IPS DF 4.7 (cell line): ENCODE measurements at regions not wholly inside any gene's neighbourhood (a gene's known extent, or its start where the extent isn't known, plus 50 kb on each side); places are given as distances from the start of the nearest gene placed in this dataset.
"Not testable (repeated sequence)": the region's sequence is repeated elsewhere in the genome, so short reads cannot be mapped to it uniquely, and the experiment has no call there.

Experiments used
- DNase-seq: peaks from one replicate; pipeline ENCODE4 v3.0.0-alpha.2; 2013; ENCODE audit warnings: low spot score; ENCODE audit errors: extremely low read depth

DNA sequence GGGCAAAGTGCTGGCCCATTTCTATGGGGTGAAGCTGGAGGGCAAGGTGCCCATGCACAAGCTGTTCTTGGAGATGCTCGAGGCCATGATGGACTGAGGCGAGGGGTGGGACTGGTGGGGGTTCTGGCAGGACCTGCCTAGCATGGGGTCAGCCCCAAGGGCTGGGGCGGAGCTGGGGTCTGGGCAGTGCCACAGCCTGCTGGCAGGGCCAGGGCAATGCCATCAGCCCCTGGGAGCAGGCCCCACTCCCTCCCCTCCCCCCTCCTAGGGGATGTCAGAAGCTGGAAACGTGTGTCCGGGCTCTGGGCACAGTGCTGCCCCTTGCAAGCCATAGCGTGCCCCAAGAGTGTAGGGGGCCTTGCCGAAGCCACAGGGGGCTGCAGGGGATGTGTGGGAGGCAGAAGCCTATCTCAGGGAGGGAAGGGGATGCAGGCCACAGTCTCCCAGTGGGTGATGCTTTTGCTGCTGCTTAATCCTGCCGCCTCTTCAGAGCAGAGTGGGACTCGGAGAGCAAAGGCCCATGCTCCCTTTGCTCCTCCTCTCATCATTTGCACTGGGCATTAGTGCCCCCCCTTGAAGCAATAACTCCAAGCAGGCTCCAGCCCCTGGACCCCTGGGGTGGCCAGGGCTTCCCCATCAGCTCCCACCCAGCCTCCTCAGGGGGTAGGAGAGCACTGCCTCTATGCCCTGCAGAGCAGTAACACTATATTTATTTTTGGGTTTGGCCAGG is 85.2 kb downstream of the MRPL57 start:
- DNase-seq, result not testable (repeated sequence)

DNA sequence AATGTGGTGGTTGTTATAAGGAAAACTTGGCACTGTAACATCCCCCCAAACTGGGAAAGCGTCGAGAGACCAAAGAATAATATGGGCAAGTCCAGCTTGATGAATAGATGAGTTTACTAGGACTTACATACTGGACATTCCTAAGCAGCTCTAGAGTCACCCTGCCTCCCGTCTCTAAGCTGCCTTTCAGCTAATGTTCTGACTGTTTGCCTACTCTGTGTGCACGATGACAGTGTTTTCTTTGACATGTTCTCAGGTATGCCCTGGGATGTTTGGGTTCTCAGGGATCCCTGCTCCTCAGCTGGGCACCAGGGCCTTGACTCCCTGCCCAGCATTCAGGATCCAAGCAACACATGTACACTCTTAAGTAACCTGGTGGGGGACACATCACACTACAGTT is 87.5 kb downstream of the MRPL57 start:
- DNase-seq, result not testable (repeated sequence)

DNA sequence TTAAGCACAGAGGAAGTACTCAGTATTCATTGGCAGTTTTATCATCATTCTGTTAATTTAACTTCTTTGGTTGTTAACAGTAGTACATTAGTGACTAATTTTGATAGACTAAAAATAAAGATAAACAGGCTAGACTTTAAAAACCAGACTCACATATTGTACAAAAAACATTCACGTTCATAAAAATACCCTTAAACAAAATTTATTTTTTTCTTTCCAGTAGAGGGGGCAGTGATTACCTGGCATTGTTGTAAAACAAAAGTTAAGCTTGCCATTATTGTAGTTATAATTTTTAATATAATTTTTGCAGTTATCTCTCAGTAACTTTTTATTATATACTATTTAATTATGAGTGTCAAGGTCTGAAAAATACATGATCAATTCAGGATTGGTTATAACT is 92.0 kb downstream of the MRPL57 start:
- DNase-seq, result not testable (repeated sequence)

GRCh38 chr13:21272439-21272838 is 96.0 kb downstream of the MRPL57 start:
- not testable (repeated sequence) for DNase-seq

- not testable (repeated sequence) for DNase-seq
Measured at GRCh38 chr13:21274457-21274856, 98.0 kb downstream of the MRPL57 start.

- DNase-seq, result no peak
Measured at GRCh38 chr13:21282065-21282464, 105.6 kb downstream of the MRPL57 start.

DNA sequence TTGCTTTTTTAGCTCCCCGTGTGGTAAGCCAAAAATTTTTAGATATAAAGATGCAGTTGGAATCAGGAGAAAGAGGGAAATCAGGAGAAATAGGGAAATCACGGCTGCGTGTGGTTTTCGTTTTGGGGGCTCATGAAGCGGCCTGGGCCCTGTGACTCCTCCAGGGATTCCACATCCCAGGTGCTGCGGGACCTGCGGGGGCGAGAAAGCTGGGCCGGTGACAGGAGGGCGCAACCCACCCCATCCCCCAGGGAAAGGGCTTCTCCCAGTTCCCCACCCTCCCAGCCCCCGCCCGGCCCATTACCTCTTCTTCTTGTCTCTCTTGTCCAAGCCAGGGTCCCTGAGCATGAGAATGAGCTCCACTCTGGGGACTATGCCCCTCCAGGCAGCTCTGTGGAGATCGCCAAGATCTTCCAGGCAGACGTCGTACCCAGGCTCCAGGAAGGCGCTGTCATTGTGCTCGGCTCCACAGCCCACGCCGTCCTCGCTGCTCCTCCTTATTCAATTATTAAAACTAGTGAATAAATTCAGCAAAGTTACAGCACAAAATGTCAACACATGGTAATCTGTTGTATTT is 111.0 kb downstream of the MRPL57 start:
- DNase-seq, result no peak

DNA sequence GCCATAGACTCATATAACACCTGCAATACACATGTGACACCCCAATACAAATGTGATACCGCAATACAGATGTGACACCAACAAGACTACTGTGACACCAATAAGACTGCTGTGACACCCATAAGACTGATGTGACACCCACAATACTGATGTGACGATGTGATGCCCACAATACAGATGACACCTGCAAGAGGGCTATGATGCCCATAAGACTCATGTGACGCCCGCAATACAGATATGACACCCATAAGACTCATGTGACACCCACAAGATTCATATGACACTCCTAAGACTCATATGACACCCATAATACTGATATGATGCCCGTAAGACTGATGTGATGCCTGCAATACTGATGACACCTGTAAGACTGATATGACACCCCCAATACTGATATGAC is 113.0 kb downstream of the MRPL57 start:
- no peak for DNase-seq

DNA sequence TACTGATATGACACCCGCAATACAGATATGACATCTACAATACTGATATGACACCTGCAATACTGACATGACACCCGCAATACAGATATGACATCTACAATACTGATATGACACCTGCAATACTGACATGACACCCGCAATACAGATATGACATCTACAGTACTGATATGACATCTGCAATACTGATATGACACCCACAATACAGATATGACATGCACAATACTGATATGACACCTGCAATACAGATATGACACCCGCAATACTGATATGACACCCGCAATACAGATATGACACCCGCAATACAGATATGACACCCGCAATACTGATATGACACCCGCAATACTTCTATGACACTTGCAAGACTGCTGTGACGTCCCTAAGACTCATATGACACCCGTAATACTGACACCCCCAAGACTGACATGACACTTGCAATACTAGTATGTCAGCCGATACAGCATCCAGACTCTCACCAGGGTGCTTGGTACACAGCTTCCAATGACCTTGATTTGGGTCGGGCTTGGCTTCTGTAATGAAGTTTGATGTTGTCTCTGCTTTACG is 114.1 kb downstream of the MRPL57 start:
- DNase-seq, result not testable (repeated sequence)

DNA sequence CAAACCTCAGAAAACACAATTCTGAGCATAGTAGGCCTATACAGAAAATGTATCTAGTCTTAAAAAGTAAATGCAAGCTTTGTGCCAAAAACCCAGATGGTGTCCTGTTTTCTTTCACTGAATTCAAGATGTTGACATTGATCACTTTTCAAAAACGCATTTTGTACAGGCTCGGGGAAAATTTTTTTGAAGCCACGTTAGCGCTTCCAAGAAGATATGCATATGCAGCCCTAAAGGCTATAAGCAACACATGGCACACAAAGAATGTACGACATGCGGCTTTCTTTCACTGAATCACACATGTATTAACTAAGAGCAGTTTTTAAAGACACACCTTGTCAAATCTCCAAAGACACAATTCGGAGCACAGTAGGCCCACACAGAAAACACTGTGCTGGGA is 115.4 kb downstream of the MRPL57 start:
- DNase-seq, result no peak

GRCh38 chr13:21296991-21297390 is 120.5 kb downstream of the MRPL57 start:
- not testable (repeated sequence) for DNase-seq

DNA sequence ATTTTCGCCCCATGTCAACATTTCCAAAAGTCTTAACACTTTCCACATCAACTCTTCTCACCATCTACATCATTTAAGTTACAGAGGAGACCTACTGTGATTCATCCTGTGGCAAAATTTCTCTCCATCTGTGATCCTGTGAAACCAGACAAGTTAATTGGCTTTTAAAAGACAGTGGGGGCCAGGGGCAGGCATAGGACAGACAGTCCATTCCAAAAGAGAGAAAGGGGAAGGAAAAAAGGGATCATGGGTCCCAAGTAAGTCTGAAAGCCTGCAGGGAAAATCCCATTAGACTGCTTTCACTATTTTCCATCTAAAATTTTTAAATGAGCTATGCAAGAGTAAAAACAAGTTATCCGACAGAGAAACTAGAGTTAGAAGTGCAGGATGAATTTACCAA is 121.0 kb downstream of the MRPL57 start:
- no peak for DNase-seq

- peak; percentile 75 for DNase-seq
Measured at GRCh38 chr13:21297914-21298831, 121.7 kb downstream of the MRPL57 start.

GRCh38 chr13:21304256-21304655 is 127.8 kb downstream of the MRPL57 start:
- no peak for DNase-seq

GRCh38 chr13:21306300-21307073 is 130.0 kb downstream of the MRPL57 start:
- DNase-seq, result not testable (repeated sequence)

DNA sequence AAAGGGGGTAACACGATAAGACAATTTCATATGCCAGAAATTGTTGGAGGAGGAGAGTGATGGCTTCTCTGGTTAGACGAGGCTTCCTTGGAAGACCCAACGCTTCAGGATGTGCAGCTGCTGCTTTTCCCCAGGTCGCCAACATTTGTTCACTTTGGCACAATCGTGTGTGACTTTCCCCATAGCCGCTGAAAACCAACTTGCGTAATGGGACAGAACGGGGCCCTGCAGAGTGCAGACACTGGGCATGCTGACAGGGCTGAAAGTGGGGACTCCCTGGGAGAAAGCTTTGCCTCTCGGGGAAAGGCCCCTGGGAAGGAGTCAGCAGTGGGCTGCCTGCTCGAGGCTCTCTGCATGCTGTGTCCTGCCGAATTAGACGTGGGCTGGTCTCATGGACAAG is 130.7 kb downstream of the MRPL57 start:
- not testable (repeated sequence) for DNase-seq

GRCh38 chr13:21308906-21309305 is 132.4 kb downstream of the MRPL57 start:
- no peak for DNase-seq

DNA sequence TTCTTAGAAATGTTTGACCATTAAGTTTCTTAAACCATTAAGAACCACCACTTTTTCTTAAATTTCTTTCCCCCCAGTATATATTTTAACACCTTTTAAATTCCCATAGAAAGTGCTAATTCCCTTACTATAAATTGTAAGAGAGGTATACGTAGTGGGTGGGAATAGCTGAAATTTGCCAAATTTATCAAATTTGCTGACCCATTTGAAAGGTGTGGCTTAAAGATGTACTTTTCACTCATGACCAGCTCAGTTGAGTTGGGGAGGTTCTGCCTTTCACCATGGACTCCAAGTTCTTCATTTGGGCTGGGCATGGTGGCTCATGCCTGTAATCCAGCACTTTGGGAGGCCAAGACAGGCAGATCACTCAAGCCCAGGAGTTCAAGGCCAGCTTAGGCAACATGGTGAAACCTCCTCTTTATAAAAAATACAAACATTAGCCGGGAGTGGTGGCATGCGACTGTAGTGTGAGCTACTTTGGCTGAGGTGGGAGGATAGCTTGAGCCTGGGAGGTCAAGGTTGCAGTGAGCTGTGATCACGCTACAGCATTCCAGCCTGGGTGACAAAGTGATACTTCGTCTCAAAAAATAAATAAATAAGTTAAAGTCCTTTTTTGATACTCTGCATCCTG is 133.2 kb downstream of the MRPL57 start:
- DNase-seq, result no peak

- no peak for DNase-seq
Measured at GRCh38 chr13:21310220-21310619, 133.8 kb downstream of the MRPL57 start.

DNA sequence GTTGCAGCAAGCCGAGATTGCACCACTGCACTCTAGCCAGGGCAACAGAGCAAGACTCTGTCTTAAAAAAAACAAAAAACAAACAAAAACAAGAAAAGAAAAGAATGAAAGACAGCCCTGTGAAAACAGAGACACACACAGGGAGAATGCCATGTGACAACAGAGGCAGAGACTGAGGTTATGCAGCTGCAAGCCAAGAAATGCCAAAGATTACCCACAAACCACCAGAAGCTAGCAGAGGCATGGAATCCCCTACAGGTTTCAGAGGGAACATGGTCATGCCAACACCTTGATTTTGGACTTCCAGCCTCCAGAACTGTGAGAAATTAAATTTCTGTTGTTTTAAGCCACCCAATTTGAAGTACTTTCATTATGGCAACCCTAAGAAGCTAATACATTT is 138.5 kb downstream of the MRPL57 start:
- not testable (repeated sequence) for DNase-seq

DNA sequence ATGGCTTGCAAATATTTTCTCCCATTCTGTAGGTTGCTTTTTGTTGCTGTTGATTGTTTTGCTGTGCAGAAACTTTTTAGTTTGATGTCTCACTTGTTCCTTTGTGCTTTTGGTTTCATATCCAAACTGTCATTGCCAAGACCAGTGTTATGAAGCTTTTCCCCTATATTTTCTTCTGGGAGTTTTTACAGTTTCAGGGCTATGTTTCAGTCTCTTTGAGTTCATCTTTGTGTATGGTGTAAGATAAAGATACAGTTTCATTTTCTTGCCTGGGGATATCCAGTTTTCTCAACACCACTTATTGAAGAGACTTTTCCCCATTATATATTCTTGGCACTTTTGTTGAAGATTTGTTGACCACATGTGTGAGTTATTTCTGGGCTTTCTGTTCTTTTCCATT is 139.9 kb downstream of the MRPL57 start:
- DNase-seq, result no peak
